ELR (cell line): ENCODE measurements at regions not wholly inside any gene's neighbourhood (a gene's known extent, or its start where the extent isn't known, plus 50 kb on each side); places are given as distances from the start of the nearest gene placed in this dataset.

ENCODE experiments used
- DNase-seq: peaks from one replicate; pipeline ENCODE4 v3.0.0-alpha.2; 2015; ENCODE audit warnings: low read depth

GRCh38 chr9:88229434-88229833 lies 91.2 kb upstream of the SPATA31C2 start:
- DNase-seq, result no peak

GRCh38 chr9:88224938-88225337 lies 86.7 kb upstream of the SPATA31C2 start:
- no peak for DNase-seq

GRCh38 chr9:88221105-88221504 lies 82.8 kb upstream of the SPATA31C2 start:
- no peak for DNase-seq

GRCh38 chr9:88220652-88221051 lies 82.4 kb upstream of the SPATA31C2 start:
- no peak for DNase-seq

- no peak for DNase-seq
Observed at GRCh38 chr9:88219601-88220000, 81.3 kb upstream of the SPATA31C2 start.

- peak; percentile 46 for DNase-seq
Observed at GRCh38 chr9:88218726-88219125, 80.5 kb upstream of the SPATA31C2 start.

GRCh38 chr9:88216126-88216995 lies 78.1 kb upstream of the SPATA31C2 start:
- DNase-seq, result no peak

GRCh38 chr9:88215196-88216125 lies 77.2 kb upstream of the SPATA31C2 start:
- DNase-seq, result no peak

- no peak for DNase-seq
Observed at GRCh38 chr9:88202321-88202720, 64.0 kb upstream of the SPATA31C2 start.

- DNase-seq, result peak; percentile 87
Observed at GRCh38 chr9:88198341-88198807, 60.1 kb upstream of the SPATA31C2 start.

GRCh38 chr9:88197781-88198340 lies 59.6 kb upstream of the SPATA31C2 start:
- DNase-seq, result peak; percentile 96

- DNase-seq, result peak; percentile 83
Observed at GRCh38 chr9:88197016-88197415, 58.7 kb upstream of the SPATA31C2 start.

- DNase-seq, result no peak
Observed at GRCh38 chr9:88196142-88196790, 58.0 kb upstream of the SPATA31C2 start.

- no peak for DNase-seq
Observed at GRCh38 chr9:88193766-88194165, 55.5 kb upstream of the SPATA31C2 start.

- no peak for DNase-seq
Observed at GRCh38 chr9:88191456-88191855, 53.2 kb upstream of the SPATA31C2 start.

- DNase-seq, result no peak
Observed at GRCh38 chr9:88189371-88189770, 51.1 kb upstream of the SPATA31C2 start.
